ENCODE measurements at regions not wholly inside any gene's neighbourhood (a gene's known extent, or its start where the extent isn't known, plus 50 kb on each side); places are given as distances from the start of the nearest gene placed in this dataset.

DNA sequence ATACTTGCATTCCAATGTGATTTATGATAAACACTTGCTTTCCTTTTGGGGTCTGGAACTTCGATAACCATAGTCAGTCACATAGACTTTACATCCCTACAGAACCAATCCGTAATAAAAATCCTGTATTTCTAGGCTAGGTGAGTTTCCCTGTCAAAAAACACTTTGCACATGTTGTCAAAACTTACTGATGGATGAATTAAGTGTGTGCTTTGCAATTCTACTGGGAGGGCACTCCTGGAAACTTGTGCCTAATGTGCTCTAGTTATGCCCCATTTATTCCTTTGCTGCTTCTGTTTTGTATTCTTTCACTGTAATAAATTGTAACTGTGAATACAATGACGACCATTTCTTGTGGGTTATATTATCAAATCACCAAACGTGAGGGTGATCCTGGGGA, 684.8 kb upstream of the PCDH15 start:
- H3K36me3 ChIP-seq, result no peaks in the 10 kb centered on the region
- H3K4me3 ChIP-seq, result no peak overlapping the region
- no peak for DNase-seq
- 74 to 81% (median 78%) methylated on average over 4 of the region's 4 CpGs for WGBS, 3 donors
- no peaks in the 10 kb centered on the region for H3K27me3 ChIP-seq
- H3K27ac ChIP-seq, result no peak overlapping the region
- TF ChIP-seq POLR2A (IDR thresholded peaks at IDR 0.05) (no peak), EP300 (IDR thresholded peaks at IDR 0.05) (no peak)
- TF ChIP-seq, protein P1, sequence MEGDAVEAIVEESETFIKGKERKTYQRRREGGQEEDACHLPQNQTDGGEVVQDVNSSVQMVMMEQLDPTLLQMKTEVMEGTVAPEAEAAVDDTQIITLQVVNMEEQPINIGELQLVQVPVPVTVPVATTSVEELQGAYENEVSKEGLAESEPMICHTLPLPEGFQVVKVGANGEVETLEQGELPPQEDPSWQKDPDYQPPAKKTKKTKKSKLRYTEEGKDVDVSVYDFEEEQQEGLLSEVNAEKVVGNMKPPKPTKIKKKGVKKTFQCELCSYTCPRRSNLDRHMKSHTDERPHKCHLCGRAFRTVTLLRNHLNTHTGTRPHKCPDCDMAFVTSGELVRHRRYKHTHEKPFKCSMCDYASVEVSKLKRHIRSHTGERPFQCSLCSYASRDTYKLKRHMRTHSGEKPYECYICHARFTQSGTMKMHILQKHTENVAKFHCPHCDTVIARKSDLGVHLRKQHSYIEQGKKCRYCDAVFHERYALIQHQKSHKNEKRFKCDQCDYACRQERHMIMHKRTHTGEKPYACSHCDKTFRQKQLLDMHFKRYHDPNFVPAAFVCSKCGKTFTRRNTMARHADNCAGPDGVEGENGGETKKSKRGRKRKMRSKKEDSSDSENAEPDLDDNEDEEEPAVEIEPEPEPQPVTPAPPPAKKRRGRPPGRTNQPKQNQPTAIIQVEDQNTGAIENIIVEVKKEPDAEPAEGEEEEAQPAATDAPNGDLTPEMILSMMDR (IDR thresholded peaks at IDR 0.05), result no peak
- intact Hi-C loops (cut with DNase I), result no loop called here
- no peaks in the 10 kb centered on the region for H3K4me1 ChIP-seq (ENCODE audit: insufficient read depth)
- no peaks in the 10 kb centered on the region for H3K9me3 ChIP-seq

GRCh38 chr10:55476129-55476528, 675.1 kb upstream of the PCDH15 start:
- Histone ChIP-seq H3K27ac (no peak overlapping the region), H3K9me3 (no peaks in the 10 kb centered on the region), H3K27me3 (no peaks in the 10 kb centered on the region), H3K4me3 (no peak overlapping the region), H3K4me1 (ENCODE audit: insufficient read depth) (no peaks in the 10 kb centered on the region), H3K36me3 (no peaks in the 10 kb centered on the region)
- intact Hi-C loops (cut with DNase I), result no loop called here
- DNase-seq, result no peak
- TF ChIP-seq EP300 (IDR thresholded peaks at IDR 0.05) (no peak), POLR2A (IDR thresholded peaks at IDR 0.05) (no peak)
- TF ChIP-seq, protein P1 (IDR thresholded peaks at IDR 0.05), result no peak
- WGBS, 3 donors, result 87 to 89% (median 88%) methylated on average over 1 of the region's 1 CpG

GRCh38 chr10:55474258-55474657, 673.2 kb upstream of the PCDH15 start:
- Histone ChIP-seq H3K27ac (no peak overlapping the region), H3K9me3 (no peaks in the 10 kb centered on the region), H3K36me3 (no peaks in the 10 kb centered on the region), H3K4me3 (no peak overlapping the region), H3K27me3 (no peaks in the 10 kb centered on the region), H3K4me1 (ENCODE audit: insufficient read depth) (no peaks in the 10 kb centered on the region)
- DNase-seq, result no peak
- intact Hi-C loops (cut with DNase I), result no loop called here
- TF ChIP-seq, protein P1 (IDR thresholded peaks at IDR 0.05), result no peak
- TF ChIP-seq EP300 (IDR thresholded peaks at IDR 0.05) (no peak), POLR2A (IDR thresholded peaks at IDR 0.05) (no peak)

DNA sequence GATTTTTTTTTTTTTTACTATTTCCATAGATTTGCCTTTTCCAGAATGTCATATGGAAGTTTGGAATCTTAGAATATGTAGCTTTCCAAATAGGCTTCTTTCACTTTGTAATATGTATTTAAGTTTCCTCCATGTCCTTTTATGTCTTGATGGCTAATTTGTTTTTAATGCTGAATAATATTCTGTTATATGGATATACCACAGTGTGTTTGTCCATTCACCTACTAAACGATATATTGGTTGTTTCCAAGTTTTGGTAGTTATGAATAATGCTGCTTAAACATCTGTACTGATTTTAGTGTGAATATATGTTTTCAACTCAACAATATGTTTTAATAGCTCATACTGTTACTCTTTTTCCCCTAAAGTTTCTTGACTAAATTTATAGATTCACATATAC, 669.8 kb upstream of the PCDH15 start:
- Histone ChIP-seq H3K36me3 (no peaks in the 10 kb centered on the region), H3K4me1 (ENCODE audit: insufficient read depth) (no peaks in the 10 kb centered on the region), H3K27ac (no peak overlapping the region), H3K27me3 (no peaks in the 10 kb centered on the region), H3K9me3 (no peaks in the 10 kb centered on the region), H3K4me3 (no peak overlapping the region)
- intact Hi-C loops (cut with DNase I), result no loop called here
- DNase-seq, result no peak
- 76 to 91% (median 86%) methylated on average over 1 of the region's 1 CpG for WGBS, 3 donors
- TF ChIP-seq, protein P1 (IDR thresholded peaks at IDR 0.05), result no peak
- no peak for TF ChIP-seq EP300 (IDR thresholded peaks at IDR 0.05)
- no peak for TF ChIP-seq POLR2A (IDR thresholded peaks at IDR 0.05)

All from ovary (tissue), 7 donors.